Nephron progenitor cell (in vitro differentiated cells): ENCODE measurements at regions not wholly inside any gene's neighbourhood (a gene's known extent, or its start where the extent isn't known, plus 50 kb on each side); places are given as distances from the start of the nearest gene placed in this dataset.
A peak's percentile ranks its signal among the peaks of the same experiment; 100 is the strongest.

ENCODE experiments used
- DNase-seq: peaks from one replicate; pipeline ENCODE4 v3.0.0; 2021
- H3K27ac Mint-ChIP-seq: 2 replicates; pipeline ENCODE4 v1.8.0; 2021; ENCODE audit warnings: mild to moderate bottlenecking, moderate library complexity, mixed read lengths
- H3K27me3 Mint-ChIP-seq: 2 replicates; pipeline ENCODE4 v1.8.0; 2021; ENCODE audit warnings: mild to moderate bottlenecking, low read depth, mixed read lengths; ENCODE audit not compliant: poor library complexity
- H3K36me3 Mint-ChIP-seq: 2 replicates; pipeline ENCODE4 v1.8.0; 2021; ENCODE audit warnings: low read depth, mixed read lengths
- H3K4me1 Mint-ChIP-seq: 2 replicates; pipeline ENCODE4 v1.8.0; 2021; ENCODE audit warnings: mixed read lengths
- H3K4me3 Mint-ChIP-seq: 2 replicates; pipeline ENCODE4 v1.8.0; 2021; ENCODE audit warnings: mild to moderate bottlenecking, moderate library complexity, mixed read lengths
- H3K9me3 Mint-ChIP-seq: 2 replicates; pipeline ENCODE4 v1.8.0; 2021; ENCODE audit warnings: mild to moderate bottlenecking, moderate library complexity, mixed read lengths
- TF ChIP-seq, protein P1 (sequence below): fragments of 200-600 bp; sonication (generic); IDR thresholded peaks from 2 replicates; pipeline ENCODE4 v1.5.0; 2021; ENCODE audit warnings: antibody characterized with exemption

DNA sequence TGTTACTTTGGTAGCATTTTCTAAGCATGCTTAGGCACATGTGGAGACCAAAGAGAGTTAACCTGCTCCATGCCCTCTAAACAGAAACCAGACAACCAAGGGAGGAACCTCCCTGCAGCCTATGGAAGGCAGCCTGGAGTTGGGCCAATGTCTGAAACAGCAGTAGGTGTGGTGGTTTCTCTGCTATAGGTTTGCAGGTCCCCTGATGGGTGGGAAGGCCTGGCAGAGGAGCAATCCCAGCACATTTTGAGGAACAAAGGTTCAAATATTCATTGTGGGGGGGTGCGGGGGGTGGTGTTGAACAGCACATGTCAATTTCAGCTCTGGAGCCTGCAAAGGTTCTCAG lies 65.4 kb downstream of the DACT1 start:
- Mint-ChIP-seq H3K4me3 (no peak overlapping the region), H3K36me3 (no peaks in the 10 kb centered on the region), H3K27me3 (peaks cover 14% of the 10 kb centered on the region), H3K27ac (no peak overlapping the region), H3K9me3 (no peaks in the 10 kb centered on the region), H3K4me1 (peaks cover 78% of the 10 kb centered on the region)
- TF ChIP-seq, protein P1, sequence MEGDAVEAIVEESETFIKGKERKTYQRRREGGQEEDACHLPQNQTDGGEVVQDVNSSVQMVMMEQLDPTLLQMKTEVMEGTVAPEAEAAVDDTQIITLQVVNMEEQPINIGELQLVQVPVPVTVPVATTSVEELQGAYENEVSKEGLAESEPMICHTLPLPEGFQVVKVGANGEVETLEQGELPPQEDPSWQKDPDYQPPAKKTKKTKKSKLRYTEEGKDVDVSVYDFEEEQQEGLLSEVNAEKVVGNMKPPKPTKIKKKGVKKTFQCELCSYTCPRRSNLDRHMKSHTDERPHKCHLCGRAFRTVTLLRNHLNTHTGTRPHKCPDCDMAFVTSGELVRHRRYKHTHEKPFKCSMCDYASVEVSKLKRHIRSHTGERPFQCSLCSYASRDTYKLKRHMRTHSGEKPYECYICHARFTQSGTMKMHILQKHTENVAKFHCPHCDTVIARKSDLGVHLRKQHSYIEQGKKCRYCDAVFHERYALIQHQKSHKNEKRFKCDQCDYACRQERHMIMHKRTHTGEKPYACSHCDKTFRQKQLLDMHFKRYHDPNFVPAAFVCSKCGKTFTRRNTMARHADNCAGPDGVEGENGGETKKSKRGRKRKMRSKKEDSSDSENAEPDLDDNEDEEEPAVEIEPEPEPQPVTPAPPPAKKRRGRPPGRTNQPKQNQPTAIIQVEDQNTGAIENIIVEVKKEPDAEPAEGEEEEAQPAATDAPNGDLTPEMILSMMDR: no peak
- DNase-seq: no peak

DNA sequence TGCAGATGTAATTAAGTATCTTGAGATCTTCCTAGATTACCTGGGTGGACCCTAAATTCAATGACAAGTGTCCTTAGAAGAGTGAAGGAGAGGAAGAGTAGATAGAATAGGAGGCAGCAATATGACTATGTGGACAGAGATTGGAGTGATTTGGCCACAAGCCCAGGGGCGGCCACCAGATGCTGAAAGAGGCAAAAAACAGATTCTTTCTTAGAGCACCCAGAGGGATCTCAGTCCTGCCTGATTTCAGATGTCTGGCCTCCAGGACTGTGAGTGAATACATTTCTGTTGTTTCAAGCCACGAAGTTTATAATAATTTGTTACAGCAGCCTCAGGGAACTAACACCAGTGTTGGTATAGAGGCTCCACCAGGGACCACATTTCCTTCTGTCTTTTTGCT lies 67.3 kb downstream of the DACT1 start:
- TF ChIP-seq, protein P1: no peak
- no peak for DNase-seq
- Mint-ChIP-seq H3K4me1 (peaks cover 69% of the 10 kb centered on the region), H3K9me3 (no peaks in the 10 kb centered on the region), H3K36me3 (no peaks in the 10 kb centered on the region), H3K27me3 (peaks cover 6% of the 10 kb centered on the region), H3K27ac (no peak overlapping the region), H3K4me3 (no peak overlapping the region)

DNA sequence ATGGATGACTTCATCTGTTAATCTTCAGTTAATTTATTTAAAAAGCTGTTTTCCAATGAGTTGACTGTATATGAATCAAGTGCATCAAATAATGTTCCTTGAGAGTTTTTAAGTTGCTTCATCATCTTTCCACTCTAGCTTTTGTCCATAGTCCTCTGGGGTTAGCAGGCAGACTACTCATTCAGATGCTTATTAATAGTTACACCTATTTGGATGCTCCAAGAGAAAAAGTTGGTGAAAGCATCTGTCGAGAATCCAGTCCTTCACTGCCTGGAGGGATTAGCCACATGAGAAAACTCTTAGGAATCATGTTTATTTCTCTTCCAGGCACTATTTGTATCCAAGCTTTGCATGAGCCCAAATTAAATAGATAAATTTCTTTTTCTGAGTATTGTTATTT lies 70.2 kb downstream of the DACT1 start:
- Mint-ChIP-seq H3K36me3 (no peaks in the 10 kb centered on the region), H3K4me3 (no peak overlapping the region), H3K4me1 (peaks cover 65% of the 10 kb centered on the region), H3K27ac (no peak overlapping the region), H3K27me3 (peaks cover 2% of the 10 kb centered on the region), H3K9me3 (no peaks in the 10 kb centered on the region)
- TF ChIP-seq, protein P1: no peak
- no peak for DNase-seq

DNA sequence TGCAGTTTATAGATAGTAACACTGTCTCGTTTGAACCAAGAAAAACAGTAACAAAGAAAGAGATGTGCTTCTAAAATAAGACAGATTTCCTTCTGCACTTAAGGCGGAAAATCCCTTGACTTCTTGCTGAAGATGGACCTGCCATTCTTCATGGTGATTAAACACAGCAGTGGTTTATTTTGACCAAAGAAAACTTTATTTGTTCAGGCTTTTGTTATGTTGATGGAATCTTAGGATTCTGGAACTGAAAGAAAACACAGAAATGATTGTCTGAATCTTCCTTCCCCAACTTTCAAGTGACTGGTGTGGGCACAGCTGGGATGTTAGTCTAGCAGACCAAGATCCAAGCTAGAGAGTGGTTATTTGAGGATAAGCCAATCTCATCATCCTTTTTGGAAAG lies 72.2 kb downstream of the DACT1 start:
- no peak for DNase-seq
- TF ChIP-seq, protein P1: no peak
- peaks cover 2% of the 10 kb centered on the region for H3K27me3 Mint-ChIP-seq
- no peaks in the 10 kb centered on the region for H3K36me3 Mint-ChIP-seq
- H3K4me3 Mint-ChIP-seq: no peak overlapping the region
- H3K4me1 Mint-ChIP-seq: peaks cover 50% of the 10 kb centered on the region
- no peaks in the 10 kb centered on the region for H3K9me3 Mint-ChIP-seq
- no peak overlapping the region for H3K27ac Mint-ChIP-seq

DNA sequence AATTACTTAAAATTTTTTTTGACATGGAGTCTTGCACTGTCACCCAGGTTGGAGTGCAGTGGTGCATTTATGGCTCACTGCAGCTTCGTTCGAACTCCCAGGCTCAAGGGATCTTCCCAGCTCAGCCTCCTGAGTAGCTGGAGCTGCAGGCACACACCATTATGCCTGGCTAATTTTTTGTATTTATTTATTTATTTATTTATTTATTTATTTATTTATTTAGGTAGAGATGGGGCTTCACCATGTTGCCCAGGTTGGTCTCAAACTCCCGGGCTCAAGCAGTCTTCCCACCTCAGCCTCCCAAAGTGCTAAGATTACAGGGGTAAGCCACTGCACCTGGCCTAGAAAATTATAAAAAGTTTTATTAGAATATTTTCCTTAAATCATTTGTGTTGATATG lies 73.6 kb downstream of the DACT1 start:
- H3K9me3 Mint-ChIP-seq: no peaks in the 10 kb centered on the region
- H3K27ac Mint-ChIP-seq: no peak overlapping the region
- peaks cover 54% of the 10 kb centered on the region for H3K4me1 Mint-ChIP-seq
- H3K27me3 Mint-ChIP-seq: no peaks in the 10 kb centered on the region
- DNase-seq: no peak
- TF ChIP-seq, protein P1: no peak
- H3K4me3 Mint-ChIP-seq: no peak overlapping the region
- no peaks in the 10 kb centered on the region for H3K36me3 Mint-ChIP-seq

DNA sequence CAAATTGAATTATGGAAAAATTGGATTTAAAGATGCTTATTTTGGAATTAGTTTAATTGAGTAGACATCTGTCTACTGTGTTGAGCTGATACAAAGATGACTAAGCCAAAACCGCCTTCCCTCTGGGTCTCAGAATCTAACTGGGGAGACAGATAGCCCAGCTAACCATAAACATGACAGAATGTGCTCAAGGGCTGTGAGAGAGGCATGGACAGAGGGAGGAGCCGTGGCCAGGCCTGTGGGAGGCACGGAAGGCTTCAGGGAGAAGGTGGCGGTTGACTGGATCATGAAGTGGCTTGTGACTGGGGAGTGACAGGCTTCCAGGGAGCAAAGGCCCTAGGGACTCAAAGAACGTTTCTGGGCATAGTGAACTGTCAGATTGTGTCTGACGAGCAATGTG lies 74.6 kb downstream of the DACT1 start:
- Mint-ChIP-seq H3K27ac (peak overlapping the region; percentile 58), H3K4me1 (peaks cover 57% of the 10 kb centered on the region), H3K27me3 (no peaks in the 10 kb centered on the region), H3K36me3 (no peaks in the 10 kb centered on the region), H3K9me3 (no peaks in the 10 kb centered on the region), H3K4me3 (no peak overlapping the region)
- no peak for DNase-seq
- TF ChIP-seq, protein P1: no peak
